ENCODE measurements at regions not wholly inside any gene's neighbourhood (a gene's known extent, or its start where the extent isn't known, plus 50 kb on each side); places are given as distances from the start of the nearest gene placed in this dataset.

- TF ChIP-seq ELF4 (IDR thresholded peaks at IDR 0.05) (no peak), SP1 (IDR thresholded peaks at IDR 0.05) (no peak), TARDBP (IDR thresholded peaks at IDR 0.05) (no peak), FOXM1 (IDR thresholded peaks at IDR 0.05; ENCODE audit: borderline replicate concordance) (no peak), SUZ12 (IDR thresholded peaks at IDR 0.05) (no peak), L3MBTL2 (conservative IDR thresholded peaks at IDR 0.05) (no peak), HDGF (IDR thresholded peaks at IDR 0.05; ENCODE audit: borderline replicate concordance) (no peak)
Observed at GRCh38 chr1:208496467-208497371, 252.5 kb upstream of the PLXNA2 start.
